Effector memory CD8-positive, alpha-beta T cell (primary cell): ENCODE measurements at regions not wholly inside any gene's neighbourhood (a gene's known extent, or its start where the extent isn't known, plus 50 kb on each side); places are given as distances from the start of the nearest gene placed in this dataset.

Experiments used
- ATAC-seq: fragments of 150-1000 bp; cut with Tn5 transposase; replicated peaks from 2 replicates; pipeline ENCODE4 v1.10.0; 2021; ENCODE audit warnings: mild to moderate bottlenecking, moderate library complexity
- DNase-seq, 3 experiments: peaks; one replicate each; pipeline ENCODE4 v3.0.0; 2021
- H3K27ac Mint-ChIP-seq, 2 donors: one replicate each; pipeline ENCODE4 v1.8.0; 2022; ENCODE audit warnings: mild to moderate bottlenecking in 2 of 2, mixed read lengths in 2 of 2, moderate library complexity in 2 of 2
- H3K27me3 Mint-ChIP-seq, 2 donors: one replicate each; pipeline ENCODE4 v1.8.0; 2022; ENCODE audit warnings: mixed read lengths in 2 of 2
- H3K36me3 Mint-ChIP-seq: one replicate; pipeline ENCODE4 v1.8.0; 2022; ENCODE audit warnings: mild to moderate bottlenecking, moderate library complexity, mixed read lengths; ENCODE audit not compliant: insufficient read depth
- H3K4me1 Mint-ChIP-seq, 2 donors: one replicate each; pipeline ENCODE4 v1.8.0; 2022; ENCODE audit warnings: low read depth in 2 of 2, mixed read lengths in 2 of 2
- H3K4me3 Mint-ChIP-seq, 2 donors: one replicate each; pipeline ENCODE4 v1.8.0; 2022; ENCODE audit warnings: mild to moderate bottlenecking in 2 of 2, mixed read lengths in 2 of 2, moderate library complexity in 2 of 2
- H3K9me3 Mint-ChIP-seq, 2 donors: one replicate each; pipeline ENCODE4 v1.8.0; 2022; ENCODE audit warnings: mixed read lengths in 2 of 2

GRCh38 chr17:77414811-77415400, 274.1 kb downstream of the SEC14L1 start:
- peaks cover 42% of the 10 kb centered on the region in 2 donors for H3K4me1 Mint-ChIP-seq
- DNase-seq (no peak), ATAC-seq (no peak)
- H3K36me3 Mint-ChIP-seq, result peaks cover 33% of the 10 kb centered on the region
- H3K9me3 Mint-ChIP-seq, result no peaks in the 10 kb centered on the region
- no peaks in the 10 kb centered on the region for H3K27me3 Mint-ChIP-seq
- H3K4me3 Mint-ChIP-seq, result no peak overlapping the region
- peak overlapping the region in 1 of 2 donors; percentile 82 for H3K27ac Mint-ChIP-seq

GRCh38 chr17:77416105-77416713, 275.4 kb downstream of the SEC14L1 start:
- peak overlapping the region in 1 of 2 donors; percentile 51 for H3K4me3 Mint-ChIP-seq
- no peak for ATAC-seq

GRCh38 chr17:77417575-77417974, 276.8 kb downstream of the SEC14L1 start:
- Mint-ChIP-seq H3K27ac (no peak overlapping the region), H3K4me1 (peaks cover 37 to 49% of the 10 kb centered on the region in 2 donors), H3K9me3 (no peaks in the 10 kb centered on the region), H3K4me3 (peak overlapping the region in 1 of 2 donors; percentile 2), H3K27me3 (no peaks in the 10 kb centered on the region), H3K36me3 (peaks cover 36% of the 10 kb centered on the region)
- DNase-seq, result no peak
- ATAC-seq, result no peak

More at GRCh38 chr17:77416105-77416713, 275.4 kb downstream of the SEC14L1 start:
- H3K9me3 Mint-ChIP-seq, result no peaks in the 10 kb centered on the region
- H3K36me3 Mint-ChIP-seq, result peaks cover 41% of the 10 kb centered on the region
- H3K27ac Mint-ChIP-seq, result peak overlapping the region in 1 of 2 donors; percentile 72
- DNase-seq, result no peak
- no peaks in the 10 kb centered on the region for H3K27me3 Mint-ChIP-seq
- H3K4me1 Mint-ChIP-seq, result peaks cover 42 to 47% of the 10 kb centered on the region in 2 donors

GRCh38 chr17:77418609-77419008, 277.8 kb downstream of the SEC14L1 start:
- H3K36me3 Mint-ChIP-seq, result peaks cover 28% of the 10 kb centered on the region
- peak overlapping the region; percentile 41 to 58 for H3K27ac Mint-ChIP-seq
- H3K27me3 Mint-ChIP-seq, result no peaks in the 10 kb centered on the region
- H3K9me3 Mint-ChIP-seq, result no peaks in the 10 kb centered on the region
- peaks cover 27 to 44% of the 10 kb centered on the region in 2 donors for H3K4me1 Mint-ChIP-seq
- ATAC-seq (no peak), DNase-seq (no peak)
- no peak overlapping the region for H3K4me3 Mint-ChIP-seq

GRCh38 chr17:77419095-77419494, 278.3 kb downstream of the SEC14L1 start:
- no peak for ATAC-seq
- Mint-ChIP-seq H3K9me3 (no peaks in the 10 kb centered on the region), H3K27me3 (no peaks in the 10 kb centered on the region), H3K4me3 (no peak overlapping the region), H3K27ac (peak overlapping the region; percentile 41 to 58), H3K36me3 (peaks cover 25% of the 10 kb centered on the region), H3K4me1 (peaks cover 27 to 46% of the 10 kb centered on the region in 2 donors)
- no peak for DNase-seq

GRCh38 chr17:77419547-77420094, 278.9 kb downstream of the SEC14L1 start:
- peak overlapping the region in 1 of 2 donors; percentile 73 for H3K4me3 Mint-ChIP-seq
- H3K36me3 Mint-ChIP-seq, result peaks cover 20% of the 10 kb centered on the region
- peak overlapping the region in 1 of 2 donors; percentile 90 for H3K27ac Mint-ChIP-seq
- peaks cover 27 to 47% of the 10 kb centered on the region in 2 donors for H3K4me1 Mint-ChIP-seq
- no peaks in the 10 kb centered on the region for H3K9me3 Mint-ChIP-seq
- DNase-seq (no peak), ATAC-seq (peak; percentile 8)
- no peaks in the 10 kb centered on the region for H3K27me3 Mint-ChIP-seq

GRCh38 chr17:77420095-77420803, 279.5 kb downstream of the SEC14L1 start:
- no peaks in the 10 kb centered on the region for H3K27me3 Mint-ChIP-seq
- H3K36me3 Mint-ChIP-seq, result peaks cover 16% of the 10 kb centered on the region
- peaks cover 27 to 49% of the 10 kb centered on the region in 2 donors for H3K4me1 Mint-ChIP-seq
- no peak for ATAC-seq
- H3K4me3 Mint-ChIP-seq, result peak overlapping the region; percentile 73
- H3K27ac Mint-ChIP-seq, result peak overlapping the region; percentile 84 to 90
- DNase-seq, result no peak
- H3K9me3 Mint-ChIP-seq, result no peaks in the 10 kb centered on the region

GRCh38 chr17:77420804-77421629, 280.2 kb downstream of the SEC14L1 start:
- no peaks in the 10 kb centered on the region for H3K27me3 Mint-ChIP-seq
- H3K4me1 Mint-ChIP-seq, result peaks cover 26 to 46% of the 10 kb centered on the region in 2 donors
- peak overlapping the region; percentile 73 for H3K4me3 Mint-ChIP-seq
- peak overlapping the region; percentile 84 to 90 for H3K27ac Mint-ChIP-seq
- DNase-seq, result peak; percentile 47 to 64 (median 61)
- peak; percentile 77 for ATAC-seq
- peaks cover 16% of the 10 kb centered on the region for H3K36me3 Mint-ChIP-seq
- H3K9me3 Mint-ChIP-seq, result no peaks in the 10 kb centered on the region

- DNase-seq (no peak), ATAC-seq (no peak)
- peaks cover 16% of the 10 kb centered on the region for H3K36me3 Mint-ChIP-seq
- no peaks in the 10 kb centered on the region for H3K9me3 Mint-ChIP-seq
- peaks cover 25 to 45% of the 10 kb centered on the region in 2 donors for H3K4me1 Mint-ChIP-seq
- H3K27ac Mint-ChIP-seq, result peak overlapping the region; percentile 84 to 90
- H3K4me3 Mint-ChIP-seq, result peak overlapping the region; percentile 73
- no peaks in the 10 kb centered on the region for H3K27me3 Mint-ChIP-seq
Observed at GRCh38 chr17:77421630-77421972, 280.8 kb downstream of the SEC14L1 start.

- H3K36me3 Mint-ChIP-seq, result peaks cover 16% of the 10 kb centered on the region
- H3K27me3 Mint-ChIP-seq, result no peaks in the 10 kb centered on the region
- H3K27ac Mint-ChIP-seq, result peak overlapping the region; percentile 84 to 90
- DNase-seq (no peak), ATAC-seq (no peak)
- H3K9me3 Mint-ChIP-seq, result no peaks in the 10 kb centered on the region
- peak overlapping the region; percentile 73 for H3K4me3 Mint-ChIP-seq
- peaks cover 31 to 48% of the 10 kb centered on the region in 2 donors for H3K4me1 Mint-ChIP-seq
Observed at GRCh38 chr17:77422104-77422747, 281.5 kb downstream of the SEC14L1 start.

GRCh38 chr17:77422748-77423113, 282.0 kb downstream of the SEC14L1 start:
- DNase-seq (no peak), ATAC-seq (no peak)
- Mint-ChIP-seq H3K27me3 (no peaks in the 10 kb centered on the region), H3K36me3 (peaks cover 16% of the 10 kb centered on the region), H3K4me3 (no peak overlapping the region), H3K27ac (peak overlapping the region in 1 of 2 donors; percentile 90), H3K9me3 (no peaks in the 10 kb centered on the region), H3K4me1 (peaks cover 36 to 52% of the 10 kb centered on the region in 2 donors)

GRCh38 chr17:77423589-77424451, 283.1 kb downstream of the SEC14L1 start:
- no peak overlapping the region for H3K4me3 Mint-ChIP-seq
- no peak for DNase-seq
- peaks cover 11% of the 10 kb centered on the region for H3K36me3 Mint-ChIP-seq
- H3K4me1 Mint-ChIP-seq, result peaks cover 47 to 59% of the 10 kb centered on the region in 2 donors
- H3K27ac Mint-ChIP-seq, result peak overlapping the region; percentile 25 to 90
- no peaks in the 10 kb centered on the region for H3K9me3 Mint-ChIP-seq
- no peak for ATAC-seq
- H3K27me3 Mint-ChIP-seq, result no peaks in the 10 kb centered on the region
